Stimulated activated CD4-positive, alpha-beta T cell treated with anti-CD3 and anti-CD28 coated beads, Interleukin-15, amount 100 ng/mL, for 24 hours (primary cell): ENCODE measurements at regions not wholly inside any gene's neighbourhood (a gene's known extent, or its start where the extent isn't known, plus 50 kb on each side); places are given as distances from the start of the nearest gene placed in this dataset.

ENCODE experiments used
- DNase-seq: peaks from one replicate; pipeline ENCODE4 v3.0.0-alpha.2; 2020

- DNase-seq = no peak
Observed at GRCh38 chr9:117546894-117547678, 132.2 kb upstream of the ASTN2 start.

GRCh38 chr9:117545846-117546245 is 131.0 kb upstream of the ASTN2 start:
- no peak for DNase-seq

- no peak for DNase-seq
Observed at GRCh38 chr9:117543089-117543488, 128.2 kb upstream of the ASTN2 start.

GRCh38 chr9:117542021-117542420 is 127.2 kb upstream of the ASTN2 start:
- no peak for DNase-seq

- DNase-seq = no peak
Observed at GRCh38 chr9:117541181-117541580, 126.3 kb upstream of the ASTN2 start.

- no peak for DNase-seq
Observed at GRCh38 chr9:117535973-117536372, 121.1 kb upstream of the ASTN2 start.

GRCh38 chr9:117535434-117535833 is 120.6 kb upstream of the ASTN2 start:
- DNase-seq = no peak

- no peak for DNase-seq
Observed at GRCh38 chr9:117528225-117528624, 113.4 kb upstream of the ASTN2 start.

GRCh38 chr9:117526674-117527073 is 111.8 kb upstream of the ASTN2 start:
- no peak for DNase-seq

GRCh38 chr9:117523531-117524153 is 108.8 kb upstream of the ASTN2 start:
- no peak for DNase-seq

- DNase-seq = no peak
Observed at GRCh38 chr9:117521293-117521692, 106.4 kb upstream of the ASTN2 start.

- no peak for DNase-seq
Observed at GRCh38 chr9:117516676-117517632, 102.1 kb upstream of the ASTN2 start.

GRCh38 chr9:117511852-117512481 is 97.1 kb upstream of the ASTN2 start:
- no peak for DNase-seq

GRCh38 chr9:117496307-117496706 is 81.5 kb upstream of the ASTN2 start:
- no peak for DNase-seq

- no peak for DNase-seq
Observed at GRCh38 chr9:117494401-117495090, 79.7 kb upstream of the ASTN2 start.

- DNase-seq = no peak
Observed at GRCh38 chr9:117492476-117492875, 77.6 kb upstream of the ASTN2 start.

- no peak for DNase-seq
Observed at GRCh38 chr9:117491491-117491890, 76.6 kb upstream of the ASTN2 start.

- no peak for DNase-seq
Observed at GRCh38 chr9:117490199-117490598, 75.3 kb upstream of the ASTN2 start.

GRCh38 chr9:117488659-117489058 is 73.8 kb upstream of the ASTN2 start:
- DNase-seq = no peak

GRCh38 chr9:117487555-117488175 is 72.8 kb upstream of the ASTN2 start:
- peak; percentile 53 for DNase-seq

GRCh38 chr9:117486426-117486825 is 71.6 kb upstream of the ASTN2 start:
- no peak for DNase-seq

GRCh38 chr9:117485176-117485575 is 70.3 kb upstream of the ASTN2 start:
- no peak for DNase-seq
